Brain pericyte (primary cell): ENCODE measurements at regions not wholly inside any gene's neighbourhood (a gene's known extent, or its start where the extent isn't known, plus 50 kb on each side); places are given as distances from the start of the nearest gene placed in this dataset.

Source experiments
- DNase-seq: peaks from one replicate; pipeline ENCODE4 v3.0.0-alpha.2; 2012; ENCODE audit warnings: low read depth, low spot score

- DNase-seq, result no peak
Observed at GRCh38 chr2:139836769-139837168, 1056.6 kb upstream of the NXPH2 start.

DNA sequence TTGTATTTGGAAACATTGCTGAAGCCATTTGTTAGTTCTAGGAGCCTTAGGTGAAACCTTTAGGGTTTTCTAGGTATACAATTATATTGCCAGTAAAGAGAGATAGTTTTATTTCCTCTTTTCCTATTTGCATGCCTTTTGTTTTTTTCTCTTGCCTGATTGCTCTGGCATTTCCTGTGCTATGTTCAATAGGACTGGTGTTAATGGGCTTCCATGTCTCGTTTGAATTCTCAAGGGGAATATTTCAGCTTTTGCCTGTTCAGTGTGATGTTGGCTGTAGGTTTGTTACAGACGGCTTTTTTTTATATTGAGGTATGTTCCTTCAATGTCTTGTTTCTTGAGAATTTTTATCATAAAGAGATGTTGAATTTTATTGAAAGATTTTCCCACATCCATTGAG is 1054.9 kb upstream of the NXPH2 start:
- no peak for DNase-seq

DNA sequence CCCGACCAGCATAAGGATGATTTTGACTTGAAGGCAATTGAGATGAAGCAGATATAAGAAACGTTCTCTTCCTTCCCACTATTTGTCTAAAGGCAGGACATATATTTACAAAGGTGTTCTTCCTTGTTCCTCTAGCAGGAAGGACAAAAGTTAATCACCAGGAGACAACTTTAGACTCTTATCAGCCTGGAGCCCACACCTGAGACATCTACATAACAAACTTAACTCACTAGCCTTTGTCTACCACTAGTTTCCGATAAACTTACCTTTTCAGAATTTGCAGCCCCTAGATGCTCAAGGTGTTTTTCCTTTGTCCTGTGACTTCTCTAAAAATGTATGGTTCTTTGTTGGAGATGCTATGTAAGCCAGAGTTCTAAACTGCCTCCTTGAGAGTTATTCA is 1047.8 kb upstream of the NXPH2 start:
- no peak for DNase-seq

DNA sequence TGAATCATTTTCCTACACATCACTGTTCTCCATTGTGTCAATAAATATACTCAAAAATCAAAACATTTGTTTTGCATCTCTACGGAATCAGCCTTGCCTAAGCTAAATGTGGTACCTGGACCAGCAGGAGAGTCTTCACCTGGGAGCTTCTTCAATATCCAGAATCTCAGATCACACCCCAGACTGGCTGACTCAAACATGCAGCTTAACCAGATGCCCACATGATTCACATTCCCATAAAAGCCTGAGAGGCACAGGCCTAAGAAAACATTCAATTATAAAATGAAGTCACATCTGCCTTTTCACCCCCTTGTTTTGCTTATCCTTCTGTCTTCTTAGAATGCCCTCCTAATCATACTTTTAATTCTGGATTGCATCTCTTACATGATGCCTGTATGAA is 1045.5 kb upstream of the NXPH2 start:
- DNase-seq, result no peak

- DNase-seq, result no peak
Observed at GRCh38 chr2:139819273-139819796, 1039.1 kb upstream of the NXPH2 start.

GRCh38 chr2:139814458-139814857 is 1034.3 kb upstream of the NXPH2 start:
- DNase-seq, result no peak

DNA sequence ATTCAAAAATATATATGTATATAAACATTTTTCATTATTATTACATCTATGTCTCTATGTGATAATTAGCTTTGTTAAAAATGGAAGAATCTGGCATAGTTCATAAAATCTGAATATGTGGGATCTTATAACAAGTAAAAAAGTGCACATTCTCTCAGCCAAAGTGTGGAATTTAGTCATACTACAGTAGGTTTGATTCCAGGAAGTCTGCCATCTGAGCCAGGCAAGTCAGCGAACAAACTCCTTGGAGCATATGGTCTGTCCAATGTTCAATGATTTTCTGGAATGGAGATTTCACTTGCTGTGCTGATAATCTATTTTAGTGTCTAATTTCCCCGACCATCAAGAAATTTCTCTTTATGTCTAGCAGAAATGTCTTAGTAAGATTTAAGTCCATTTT is 1033.2 kb upstream of the NXPH2 start:
- DNase-seq, result no peak

- DNase-seq, result no peak
Observed at GRCh38 chr2:139805441-139805840, 1025.3 kb upstream of the NXPH2 start.

GRCh38 chr2:139798391-139798790 is 1018.2 kb upstream of the NXPH2 start:
- DNase-seq, result no peak

DNA sequence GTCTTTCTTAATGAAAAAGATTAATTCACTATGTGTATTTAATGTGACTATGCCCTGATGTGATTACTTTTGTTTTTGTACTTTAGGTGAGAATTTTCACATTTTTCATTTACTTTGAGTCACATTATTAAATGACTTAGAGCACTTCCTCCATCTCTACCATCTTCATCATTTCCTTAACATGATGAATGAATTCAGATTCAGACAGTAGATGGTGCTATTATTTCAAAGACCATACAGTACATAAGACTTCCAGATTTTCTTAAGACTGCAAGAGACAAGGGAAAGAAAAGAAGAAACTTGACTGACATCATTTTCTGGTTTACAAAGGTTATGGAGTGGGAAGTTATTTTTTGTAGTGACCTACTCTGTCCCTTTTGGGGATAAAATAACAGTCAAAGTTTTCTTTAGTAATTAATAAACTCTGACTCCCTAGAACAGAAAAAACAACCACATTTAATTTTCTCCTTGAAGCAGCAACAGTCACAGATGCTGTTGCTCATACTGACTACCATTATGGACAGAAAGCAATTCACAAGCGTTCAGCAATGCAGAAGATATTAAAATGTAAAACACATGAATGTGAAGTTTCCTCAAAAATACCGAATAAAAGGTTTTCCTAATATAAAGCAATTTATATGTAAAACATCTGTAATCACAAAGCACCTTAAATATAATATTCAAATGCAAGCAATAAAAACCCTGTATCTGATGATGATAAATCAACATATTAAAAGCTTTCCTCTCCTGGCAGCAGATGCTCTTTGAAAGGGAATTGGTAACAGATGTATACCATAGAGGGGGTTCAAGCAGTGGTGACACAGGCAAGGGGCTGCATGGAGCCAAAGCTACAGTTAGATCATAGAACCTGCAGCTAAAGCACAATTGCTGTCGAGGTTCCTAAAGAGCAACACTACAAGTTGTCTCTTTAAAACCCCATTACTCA is 1010.9 kb upstream of the NXPH2 start:
- DNase-seq, result no peak

GRCh38 chr2:139790136-139790535 is 1009.9 kb upstream of the NXPH2 start:
- no peak for DNase-seq

- DNase-seq, result no peak
Observed at GRCh38 chr2:139778732-139779131, 998.5 kb upstream of the NXPH2 start.

DNA sequence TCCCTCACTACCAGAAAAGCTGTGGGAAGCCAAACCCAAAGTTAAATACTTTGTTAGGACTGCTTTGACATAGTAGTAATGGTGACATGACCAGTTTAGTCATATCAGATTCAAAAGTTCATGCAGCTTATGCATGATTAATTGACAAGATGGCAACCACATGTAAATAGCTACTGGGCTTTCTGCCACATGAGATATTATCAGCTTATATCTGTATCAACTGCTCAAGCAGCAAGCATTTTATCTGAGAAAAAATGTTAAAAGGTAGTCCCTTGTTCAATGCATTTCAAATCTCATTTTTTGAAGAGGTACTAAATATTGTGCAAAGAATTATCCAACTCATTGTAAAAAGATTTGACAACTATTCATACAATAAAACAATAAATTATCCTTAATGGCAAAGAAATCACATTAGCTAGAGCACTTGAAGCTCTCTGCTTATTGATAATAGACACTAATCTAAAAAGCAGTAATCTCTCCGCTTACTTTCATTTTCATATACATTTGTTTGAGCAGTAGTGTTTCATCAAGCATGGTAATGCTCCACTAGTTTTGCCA is 993.6 kb upstream of the NXPH2 start:
- no peak for DNase-seq

- DNase-seq, result no peak
Observed at GRCh38 chr2:139769633-139770032, 989.4 kb upstream of the NXPH2 start.

- DNase-seq, result no peak
Observed at GRCh38 chr2:139763705-139764104, 983.5 kb upstream of the NXPH2 start.

GRCh38 chr2:139759000-139759505 is 978.9 kb upstream of the NXPH2 start:
- no peak for DNase-seq

- no peak for DNase-seq
Observed at GRCh38 chr2:139746901-139747300, 966.7 kb upstream of the NXPH2 start.

- no peak for DNase-seq
Observed at GRCh38 chr2:139744273-139744672, 964.1 kb upstream of the NXPH2 start.

DNA sequence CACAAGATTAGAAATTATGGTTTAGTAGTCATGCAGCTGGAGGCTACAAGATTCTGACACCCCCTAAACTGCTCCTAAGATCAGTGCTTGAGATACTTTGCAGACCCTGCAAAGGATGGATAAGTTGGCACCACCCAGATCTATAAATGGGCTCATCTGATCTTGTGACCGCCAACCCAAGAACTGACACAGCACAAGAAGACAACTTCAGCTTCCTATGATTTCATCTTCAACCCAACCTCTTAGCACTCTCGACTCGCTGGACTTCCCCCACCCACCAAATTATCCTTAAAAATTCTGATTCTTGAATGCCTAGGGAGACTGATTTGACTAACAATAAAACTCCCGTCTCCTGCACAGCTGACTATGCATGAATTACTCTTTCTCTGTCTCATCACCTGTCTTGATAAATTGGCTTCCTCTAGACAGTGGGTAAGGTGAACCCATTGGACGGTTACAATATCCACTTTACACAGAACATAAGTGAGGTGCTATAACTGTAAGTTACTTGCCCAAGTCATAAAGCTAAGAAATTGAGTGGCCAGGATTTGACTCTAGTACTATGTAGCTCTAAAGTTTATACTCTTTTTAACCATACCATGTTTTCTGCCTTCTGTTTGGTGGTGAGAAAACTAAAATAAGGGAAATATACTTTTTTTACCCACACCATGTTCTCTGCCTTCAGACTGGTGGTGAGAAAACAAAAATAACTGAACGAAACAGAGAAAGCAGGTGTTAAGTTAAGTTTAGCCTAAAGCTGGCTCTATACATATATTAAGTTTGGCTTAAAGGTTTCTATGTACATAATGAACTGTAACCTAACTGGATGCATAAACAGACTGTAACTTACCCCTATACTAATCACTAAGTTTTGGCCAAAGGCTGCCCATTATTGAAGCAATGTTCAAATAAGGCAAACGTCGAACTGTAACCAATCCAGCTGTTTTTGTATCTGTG is 962.3 kb upstream of the NXPH2 start:
- DNase-seq, result no peak

- no peak for DNase-seq
Observed at GRCh38 chr2:139737659-139738058, 957.5 kb upstream of the NXPH2 start.

DNA sequence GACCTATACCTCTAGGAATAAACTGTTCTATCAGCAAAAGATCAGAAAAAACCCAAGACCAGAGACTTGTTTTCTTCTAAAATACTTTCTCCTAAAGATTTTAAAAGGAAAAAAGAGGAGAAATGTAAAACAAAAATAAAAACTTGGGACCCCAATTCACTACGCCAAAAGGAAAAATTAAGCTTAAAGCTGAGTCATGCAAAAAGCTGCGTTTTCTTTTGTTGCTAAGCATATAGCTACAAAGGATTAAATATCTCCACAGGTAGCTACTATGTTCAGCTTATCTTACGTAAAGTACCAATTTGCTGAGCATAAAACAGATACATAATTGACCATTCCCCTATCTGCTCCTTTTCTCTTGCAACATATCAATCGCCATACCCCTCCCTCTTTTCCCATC is 950.0 kb upstream of the NXPH2 start:
- DNase-seq, result no peak
